ENCODE measurements at regions not wholly inside any gene's neighbourhood (a gene's known extent, or its start where the extent isn't known, plus 50 kb on each side); places are given as distances from the start of the nearest gene placed in this dataset.
A peak's percentile ranks its signal among the peaks of the same experiment; 100 is the strongest.
"Not testable (repeated sequence)": the region's sequence is repeated elsewhere in the genome, so short reads cannot be mapped to it uniquely, and the experiment has no call there.

GRCh38 chr11:34830648-34831047 lies 85.5 kb downstream of the APIP start:
- no peak for DNase-seq

DNA sequence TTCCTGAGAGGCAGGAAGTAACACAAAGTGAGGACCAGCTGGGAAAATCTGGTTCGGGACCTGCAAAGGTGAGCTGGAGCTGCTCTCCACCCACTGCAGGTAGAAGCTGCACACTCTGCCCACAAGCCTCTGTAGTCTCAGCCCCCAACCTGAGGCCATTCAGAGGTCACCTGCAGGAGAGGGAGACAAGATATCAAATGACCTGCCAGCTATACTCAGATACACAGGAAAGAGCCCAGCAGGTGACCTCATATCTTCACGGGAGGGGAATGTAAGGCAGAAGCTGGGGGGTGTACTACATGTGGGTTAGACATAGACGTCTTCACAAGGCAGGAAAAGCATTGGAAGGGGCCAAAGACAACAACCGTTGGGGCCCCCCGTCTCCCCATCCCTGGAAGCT lies 86.1 kb downstream of the APIP start:
- DNase-seq: no peak

- DNase-seq: no peak
These were observed 89.0 kb downstream of the APIP start for GRCh38 chr11:34827228-34827627.

- DNase-seq: no peak
These were observed 89.8 kb downstream of the APIP start for GRCh38 chr11:34826384-34826726.

DNA sequence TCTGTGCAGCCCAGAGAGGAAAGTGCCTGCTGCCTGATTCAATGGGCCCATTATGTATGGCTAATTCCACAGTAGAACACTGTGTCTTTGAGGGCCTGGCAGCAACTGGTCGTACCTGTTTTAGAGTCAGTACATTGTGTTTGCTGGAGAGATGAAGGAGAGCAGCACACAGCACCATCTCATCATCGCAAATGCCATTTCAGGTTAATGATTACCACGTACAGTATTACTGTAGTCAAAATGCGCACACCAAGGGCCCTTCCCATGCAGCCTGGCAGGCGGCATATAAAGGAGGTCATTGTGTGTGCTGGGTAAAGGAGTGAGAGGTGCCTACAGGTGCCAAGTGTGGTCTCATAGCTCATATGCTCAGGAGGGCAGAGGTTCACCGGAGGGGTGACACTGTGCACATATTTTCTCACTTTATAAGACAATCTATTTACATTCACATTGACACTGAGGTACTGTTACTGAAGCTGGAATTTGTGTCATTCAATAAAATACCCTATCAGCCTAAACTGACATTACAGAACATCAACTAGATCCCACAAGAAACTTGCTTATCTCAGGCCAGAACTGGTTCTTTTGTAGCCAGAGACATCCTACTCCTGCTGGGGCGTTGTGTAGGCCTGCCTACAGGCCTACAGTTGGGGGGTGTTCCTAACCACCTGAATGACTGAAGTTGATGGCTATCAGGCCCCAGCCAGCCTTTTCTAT lies 90.4 kb downstream of the APIP start:
- peak in 12 of 51 donors; percentile 5 to 48 (median 13) for DNase-seq

- no peak for DNase-seq
These were observed 90.9 kb downstream of the APIP start for GRCh38 chr11:34825315-34825669.

DNA sequence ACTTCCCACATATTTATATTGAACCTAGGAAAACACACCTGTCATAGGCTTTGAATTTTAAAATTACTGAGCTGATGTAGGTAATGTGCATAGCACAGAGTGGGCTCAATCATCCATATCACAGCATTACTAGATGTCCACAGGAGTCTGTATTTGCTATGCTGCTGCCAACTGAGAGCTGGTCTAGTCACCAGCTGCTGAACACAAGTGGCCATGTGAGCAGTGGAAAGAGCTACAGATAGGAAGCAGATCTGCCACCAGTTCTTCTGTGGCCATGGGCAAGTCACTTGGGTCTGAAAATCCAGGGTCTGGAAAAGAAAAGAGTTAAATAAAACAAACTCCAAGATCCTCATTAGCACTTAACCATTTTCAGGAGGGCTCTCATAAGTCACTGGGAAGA lies 91.8 kb downstream of the APIP start:
- no peak for DNase-seq

DNA sequence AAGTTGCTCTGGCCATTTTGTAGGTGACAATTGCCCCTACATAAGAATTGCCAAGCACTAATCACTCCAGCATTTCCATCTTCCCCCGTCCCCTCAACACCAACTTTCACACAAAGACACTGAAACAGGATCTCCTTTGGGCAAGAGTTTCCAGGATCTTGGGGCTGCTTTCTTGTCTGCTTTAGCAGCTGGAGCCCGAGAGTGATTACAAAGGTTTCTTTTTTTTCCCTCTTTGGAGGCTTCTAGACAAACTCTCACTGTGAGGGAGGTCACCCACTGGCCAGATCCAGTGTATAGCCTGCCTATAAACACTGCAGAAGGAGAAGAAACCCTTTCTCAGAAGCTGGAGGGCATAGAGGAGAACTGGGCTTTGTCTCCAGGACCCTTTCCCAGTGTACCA lies 92.5 kb downstream of the APIP start:
- peak in 2 of 51 donors; percentile 21 to 27 for DNase-seq

DNA sequence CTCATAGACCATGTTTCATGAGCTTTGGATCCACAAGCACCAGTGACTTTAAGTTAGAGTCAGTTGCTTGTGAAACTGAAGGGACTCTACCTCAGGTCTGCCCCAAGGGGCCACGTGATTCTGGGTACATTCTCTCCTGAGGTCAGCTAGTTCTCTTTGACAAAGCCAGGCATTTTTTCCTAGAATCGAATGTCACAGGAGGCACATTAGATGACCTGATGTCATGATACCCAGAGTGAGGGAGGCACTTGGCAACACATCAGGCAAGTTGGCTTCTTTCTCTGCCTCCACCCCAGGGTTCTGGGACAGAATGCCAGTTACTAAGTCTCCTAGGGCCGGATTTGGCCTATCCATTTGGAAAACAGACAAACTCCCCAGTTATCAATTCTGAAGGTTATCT lies 93.0 kb downstream of the APIP start:
- DNase-seq: no peak

- DNase-seq: no peak
These were observed 96.3 kb downstream of the APIP start for GRCh38 chr11:34819740-34820482.

DNA sequence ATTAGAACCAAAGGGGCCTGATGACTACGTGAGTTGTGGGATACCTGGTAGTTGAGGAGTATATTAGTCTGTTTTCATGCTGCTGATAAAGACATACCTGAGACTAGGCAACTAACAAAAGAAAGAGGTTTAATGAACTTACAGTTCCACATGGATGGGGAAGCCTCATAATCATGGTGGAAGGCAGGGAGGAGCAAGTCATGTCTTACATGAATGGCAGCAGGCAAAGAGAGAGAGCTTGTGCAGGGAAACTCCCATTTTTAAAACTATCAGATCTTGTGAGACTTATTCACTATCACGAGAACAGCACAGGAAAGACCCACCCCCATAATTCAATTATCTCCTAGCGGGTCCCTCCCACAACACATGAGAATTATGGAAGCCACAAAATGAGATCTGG lies 98.4 kb downstream of the APIP start:
- not testable (repeated sequence) for DNase-seq

DNA sequence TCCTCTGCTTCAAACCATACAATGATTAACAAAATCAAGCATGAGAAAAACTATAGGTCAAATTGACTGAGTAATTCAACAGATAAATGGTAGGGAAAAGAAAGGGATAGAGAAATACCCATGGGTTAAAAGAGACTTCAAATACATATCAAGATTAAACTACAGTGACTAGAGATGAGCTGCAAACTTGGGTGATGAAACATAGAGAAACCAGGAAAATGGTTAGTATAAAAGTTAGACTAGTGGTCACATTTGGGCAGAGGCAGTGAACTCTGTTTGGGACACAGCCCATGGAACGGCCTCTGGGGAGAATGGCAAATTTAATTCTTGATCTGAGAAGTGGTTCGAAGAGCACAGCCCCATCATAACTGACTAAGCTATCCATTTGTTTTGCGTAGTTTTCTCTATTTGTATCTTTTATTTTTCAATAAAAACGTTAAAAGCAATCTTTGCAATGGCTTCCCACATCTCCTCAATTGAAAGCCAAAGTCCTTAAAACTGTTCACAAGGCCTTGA lies 99.4 kb downstream of the APIP start:
- no peak for DNase-seq

DNA sequence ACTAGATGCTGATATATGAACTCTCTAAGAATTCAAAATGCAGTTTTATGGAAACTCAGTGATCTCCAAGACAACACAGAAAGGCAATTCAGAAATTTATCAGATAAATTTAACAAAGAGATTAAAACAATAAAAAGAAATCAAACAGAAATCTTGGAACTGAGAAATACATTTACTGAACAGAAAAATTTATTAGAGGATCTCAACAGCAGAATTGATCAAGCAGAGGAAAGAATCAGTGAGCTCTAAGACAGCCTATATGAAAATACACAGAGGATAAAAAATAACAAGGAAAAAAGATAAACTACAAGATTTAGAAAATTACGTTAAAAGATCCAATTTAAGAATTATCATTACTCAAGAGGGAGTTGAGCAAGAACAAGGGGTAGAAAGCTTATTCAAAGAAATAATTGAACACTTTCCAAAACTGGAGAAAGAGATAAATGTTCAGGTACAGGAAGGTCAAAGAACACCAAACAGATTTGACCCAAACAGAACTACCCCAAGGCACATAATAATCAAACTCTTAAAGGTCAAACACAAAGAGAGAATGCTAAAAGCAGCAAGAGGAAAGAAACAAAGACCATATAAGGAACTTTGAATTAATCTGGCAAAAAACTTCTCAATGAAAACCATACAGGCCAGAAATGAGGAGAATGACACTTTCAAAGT lies 103.1 kb downstream of the APIP start:
- DNase-seq: no peak

GRCh38 chr11:34811858-34812257 lies 104.3 kb downstream of the APIP start:
- no peak for DNase-seq

- no peak for DNase-seq
These were observed 106.0 kb downstream of the APIP start for GRCh38 chr11:34810107-34810562.

DNA sequence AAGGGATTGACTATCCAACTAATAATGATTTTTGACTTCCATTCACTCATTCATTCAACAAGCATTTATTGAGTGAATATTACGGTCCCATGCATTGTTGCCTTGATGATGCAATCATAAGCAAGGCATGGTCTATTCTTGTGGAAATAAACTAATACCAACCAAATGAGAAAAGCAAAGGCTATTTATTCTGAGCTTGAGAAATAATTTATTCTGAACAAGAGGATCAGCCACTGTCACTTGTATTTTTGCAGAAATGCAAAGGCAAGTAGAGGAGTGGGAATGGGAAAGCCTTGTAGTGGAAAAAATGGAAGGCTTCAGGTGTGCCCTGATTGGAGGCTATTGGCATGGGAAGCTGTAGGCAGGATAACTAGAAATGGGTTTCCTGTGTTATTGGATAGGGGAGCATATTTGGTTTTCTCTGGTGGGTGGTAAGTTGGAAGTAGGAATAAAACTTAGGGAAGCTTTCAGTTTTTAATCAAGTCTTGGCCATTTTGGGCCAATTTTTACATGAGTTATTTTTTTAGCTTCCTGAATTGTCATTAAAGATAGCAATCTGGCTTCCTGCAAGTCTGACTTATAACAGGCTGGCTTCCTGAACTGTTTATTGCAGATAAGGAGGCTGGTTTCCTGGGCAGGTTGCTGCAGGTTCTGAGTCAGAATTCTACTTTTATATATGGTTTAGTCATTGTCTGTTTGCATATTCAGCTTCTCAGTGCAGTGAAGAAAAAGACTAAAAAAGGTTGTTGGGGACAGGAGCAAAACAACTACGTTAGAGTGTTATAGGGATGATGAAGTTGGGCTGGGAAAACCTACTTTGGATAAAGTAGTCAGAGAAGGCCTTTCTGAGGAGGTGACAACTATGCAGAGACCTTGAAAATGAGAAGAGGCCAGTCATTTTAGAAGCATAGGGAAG lies 106.7 kb downstream of the APIP start:
- no peak for DNase-seq

DNA sequence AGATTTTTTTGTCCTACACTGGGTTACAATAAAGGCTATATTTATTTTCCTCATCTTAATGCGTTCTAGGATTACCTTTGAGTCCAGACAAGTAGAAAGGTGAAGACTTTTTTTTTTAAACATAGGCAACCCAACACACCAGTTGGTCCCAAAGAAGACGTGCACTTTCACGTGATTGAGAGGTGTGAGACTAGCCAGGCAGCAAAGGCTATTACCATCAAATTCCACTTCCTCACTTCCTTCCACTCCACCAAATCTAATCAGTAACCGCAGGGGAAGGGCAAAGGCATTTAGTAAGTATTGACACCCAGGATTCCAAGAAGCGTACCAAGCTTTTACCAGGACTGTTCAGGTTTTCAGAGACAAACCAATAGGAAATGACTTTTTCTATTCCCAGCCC lies 109.3 kb downstream of the APIP start:
- DNase-seq: no peak

GRCh38 chr11:34805937-34806336 lies 110.2 kb downstream of the APIP start:
- DNase-seq: no peak

- no peak for DNase-seq
These were observed 116.3 kb downstream of the APIP start for GRCh38 chr11:34799848-34800247.

- DNase-seq: no peak
These were observed 117.2 kb downstream of the APIP start for GRCh38 chr11:34798985-34799384.

DNA sequence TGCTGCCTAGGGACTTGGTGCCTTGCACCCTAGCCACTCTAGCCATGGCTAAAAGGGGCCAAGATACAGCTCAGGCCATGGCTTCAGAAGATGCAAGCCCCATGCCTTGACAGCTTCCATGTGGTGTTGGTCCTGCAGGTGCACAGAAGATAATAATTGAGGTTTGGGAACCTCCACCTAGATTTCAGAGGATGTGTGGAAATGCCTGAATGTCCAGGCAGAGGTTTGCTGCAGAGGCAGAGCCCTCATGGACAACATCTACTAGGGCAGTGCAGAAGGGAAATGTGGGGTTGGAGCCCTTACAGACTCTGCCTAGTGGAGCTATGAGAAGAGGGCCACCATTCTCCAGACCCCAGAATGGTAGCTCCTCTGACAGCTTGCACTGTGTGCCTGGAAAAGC lies 118.7 kb downstream of the APIP start:
- not testable (repeated sequence) for DNase-seq
